ENCODE measurements at regions not wholly inside any gene's neighbourhood (a gene's known extent, or its start where the extent isn't known, plus 50 kb on each side); places are given as distances from the start of the nearest gene placed in this dataset.

- TF ChIP-seq CTCF (IDR thresholded peaks at IDR 0.05; ENCODE audit: control insufficient read depth, insufficient read depth, low read depth, low read length, missing control alignments): no peak
- no peak overlapping the region for H3K4me3 ChIP-seq (ENCODE audit: control insufficient read depth, low read depth, low read length)
- no peak for DNase-seq (ENCODE audit: low read depth)
Measured at GRCh38 chr4:135833529-135833928, 1631.9 kb upstream of the PABPC4L start.

- TF ChIP-seq CTCF (IDR thresholded peaks at IDR 0.05; ENCODE audit: control insufficient read depth, insufficient read depth, low read depth, low read length, missing control alignments): no peak
- H3K4me3 ChIP-seq (ENCODE audit: control insufficient read depth, low read depth, low read length): no peak overlapping the region
- no peak for DNase-seq (ENCODE audit: low read depth)
Measured at GRCh38 chr4:135824759-135825296, 1623.2 kb upstream of the PABPC4L start.

GRCh38 chr4:135804785-135805184, 1603.2 kb upstream of the PABPC4L start:
- no peak overlapping the region for H3K4me3 ChIP-seq (ENCODE audit: control insufficient read depth, low read depth, low read length)
- DNase-seq (ENCODE audit: low read depth): no peak
- TF ChIP-seq CTCF (IDR thresholded peaks at IDR 0.05; ENCODE audit: control insufficient read depth, insufficient read depth, low read depth, low read length, missing control alignments): no peak

GRCh38 chr4:135777361-135777760, 1575.8 kb upstream of the PABPC4L start:
- no peak for DNase-seq (ENCODE audit: low read depth)
- no peak overlapping the region for H3K4me3 ChIP-seq (ENCODE audit: control insufficient read depth, low read depth, low read length)
- no peak for TF ChIP-seq CTCF (IDR thresholded peaks at IDR 0.05; ENCODE audit: control insufficient read depth, insufficient read depth, low read depth, low read length, missing control alignments)

GRCh38 chr4:135775909-135776308, 1574.3 kb upstream of the PABPC4L start:
- no peak for TF ChIP-seq CTCF (IDR thresholded peaks at IDR 0.05; ENCODE audit: control insufficient read depth, insufficient read depth, low read depth, low read length, missing control alignments)

GRCh38 chr4:135770505-135770904, 1568.9 kb upstream of the PABPC4L start:
- DNase-seq (ENCODE audit: low read depth): no peak
- H3K4me3 ChIP-seq (ENCODE audit: control insufficient read depth, low read depth, low read length): no peak overlapping the region
- TF ChIP-seq CTCF (IDR thresholded peaks at IDR 0.05; ENCODE audit: control insufficient read depth, insufficient read depth, low read depth, low read length, missing control alignments): no peak

More at GRCh38 chr4:135775909-135776308, 1574.3 kb upstream of the PABPC4L start:
- no peak overlapping the region for H3K4me3 ChIP-seq (ENCODE audit: control insufficient read depth, low read depth, low read length)
- no peak for DNase-seq (ENCODE audit: low read depth)

- H3K4me3 ChIP-seq (ENCODE audit: control insufficient read depth, low read depth, low read length): no peak overlapping the region
- no peak for DNase-seq (ENCODE audit: low read depth)
- TF ChIP-seq CTCF (IDR thresholded peaks at IDR 0.05; ENCODE audit: control insufficient read depth, insufficient read depth, low read depth, low read length, missing control alignments): no peak
Measured at GRCh38 chr4:135744928-135745327, 1543.3 kb upstream of the PABPC4L start.
